Lower lobe of right lung (tissue), 2 donors: ENCODE measurements at regions not wholly inside any gene's neighbourhood (a gene's known extent, or its start where the extent isn't known, plus 50 kb on each side); places are given as distances from the start of the nearest gene placed in this dataset.

ENCODE experiments used
- ATAC-seq, 2 donors: fragments of 200-7000 bp; cut with Tn5 transposase; one replicate each; pipeline ENCODE4 v1.9.1; 2020 to 2022; ENCODE audit warnings: mild to moderate bottlenecking in 2 of 2, moderate library complexity in 2 of 2
- DNase-seq: peaks from one replicate; pipeline ENCODE4 v3.0.0-alpha.2; 2020
- H3K27ac ChIP-seq: fragments of 200-600 bp; one replicate; pipeline ENCODE4 v1.8.0; 2022
- H3K27me3 ChIP-seq: fragments of 200-600 bp; one replicate; pipeline ENCODE4 v1.8.0; 2022; ENCODE audit warnings: low read depth
- H3K36me3 ChIP-seq: fragments of 200-600 bp; one replicate; pipeline ENCODE4 v1.8.0; 2022; ENCODE audit warnings: mild to moderate bottlenecking
- H3K4me1 ChIP-seq: fragments of 200-600 bp; one replicate; pipeline ENCODE4 v1.8.0; 2022
- H3K4me3 ChIP-seq: fragments of 200-600 bp; one replicate; pipeline ENCODE4 v1.8.0; 2022; ENCODE audit warnings: mild to moderate bottlenecking
- H3K9me3 ChIP-seq: fragments of 200-600 bp; one replicate; pipeline ENCODE4 v1.8.0; 2022
- intact Hi-C: fragments of 100-400 bp; cut with DNase I; formaldehyde crosslinking; loops from one replicate; pipeline ENCODE4 v1.11.0; 2022
- TF ChIP-seq, protein P1 (sequence below): fragments of 200-600 bp; IDR thresholded peaks from one replicate; pipeline ENCODE4 v1.8.0; 2022; ENCODE audit warnings: antibody characterized with exemption, mild to moderate bottlenecking
- donor health status: DM: no; HTN: yes; CAD: no; lungs with severe emphysema.

DNA sequence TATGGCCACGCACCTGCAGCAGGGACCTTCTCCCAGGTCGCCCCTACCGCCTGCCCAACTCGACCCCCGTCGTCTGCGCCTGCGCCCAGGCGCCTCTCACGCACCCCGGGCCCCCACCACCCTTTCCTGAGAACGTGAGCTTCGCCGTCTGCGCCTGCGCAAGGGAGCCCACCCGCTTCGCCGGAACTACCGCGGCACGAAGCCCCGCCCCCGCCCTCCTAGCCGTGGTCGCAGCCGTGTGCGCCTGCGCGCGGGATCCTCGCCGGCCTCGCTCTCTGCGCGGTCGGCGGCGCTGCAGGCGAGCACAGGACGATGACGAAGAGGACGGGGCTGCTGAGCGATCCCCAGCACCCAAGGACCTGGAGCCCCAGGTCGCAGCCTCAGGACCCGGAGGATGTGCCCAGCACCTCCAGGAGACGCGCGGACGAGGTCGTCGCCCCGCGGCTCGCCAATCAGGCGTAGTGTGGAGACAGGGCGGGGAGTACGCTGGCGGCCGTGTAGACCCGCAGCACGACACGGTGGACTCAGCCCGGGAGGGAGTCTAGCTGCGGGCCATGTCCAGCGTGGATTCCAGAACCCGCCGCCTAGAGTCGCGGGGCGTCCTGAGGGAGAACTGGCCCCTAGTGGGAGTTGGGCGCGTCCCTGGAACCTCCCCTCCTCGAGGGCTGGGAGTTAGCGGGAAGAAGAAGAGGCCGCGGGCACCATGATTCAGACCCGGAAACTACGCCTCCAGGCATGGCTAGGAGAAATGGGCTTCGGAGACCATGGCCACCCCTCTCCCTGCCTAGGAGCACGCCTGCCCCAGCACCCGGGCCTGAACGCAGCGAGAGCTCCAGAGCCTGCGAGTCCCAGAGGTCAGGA, 1120.8 kb upstream of the TMEM132C start:
- Histone ChIP-seq H3K4me1 (peaks cover 7% of the 10 kb centered on the region), H3K4me3 (peak overlapping the region; percentile 69), H3K27me3 (no peaks in the 10 kb centered on the region), H3K27ac (peak overlapping the region; percentile 65), H3K9me3 (peaks cover 2% of the 10 kb centered on the region), H3K36me3 (no peaks in the 10 kb centered on the region)
- peak; percentile 81 for DNase-seq
- ATAC-seq = peak; percentile 95
- intact Hi-C loops = no loop called here
- TF ChIP-seq, protein P1, sequence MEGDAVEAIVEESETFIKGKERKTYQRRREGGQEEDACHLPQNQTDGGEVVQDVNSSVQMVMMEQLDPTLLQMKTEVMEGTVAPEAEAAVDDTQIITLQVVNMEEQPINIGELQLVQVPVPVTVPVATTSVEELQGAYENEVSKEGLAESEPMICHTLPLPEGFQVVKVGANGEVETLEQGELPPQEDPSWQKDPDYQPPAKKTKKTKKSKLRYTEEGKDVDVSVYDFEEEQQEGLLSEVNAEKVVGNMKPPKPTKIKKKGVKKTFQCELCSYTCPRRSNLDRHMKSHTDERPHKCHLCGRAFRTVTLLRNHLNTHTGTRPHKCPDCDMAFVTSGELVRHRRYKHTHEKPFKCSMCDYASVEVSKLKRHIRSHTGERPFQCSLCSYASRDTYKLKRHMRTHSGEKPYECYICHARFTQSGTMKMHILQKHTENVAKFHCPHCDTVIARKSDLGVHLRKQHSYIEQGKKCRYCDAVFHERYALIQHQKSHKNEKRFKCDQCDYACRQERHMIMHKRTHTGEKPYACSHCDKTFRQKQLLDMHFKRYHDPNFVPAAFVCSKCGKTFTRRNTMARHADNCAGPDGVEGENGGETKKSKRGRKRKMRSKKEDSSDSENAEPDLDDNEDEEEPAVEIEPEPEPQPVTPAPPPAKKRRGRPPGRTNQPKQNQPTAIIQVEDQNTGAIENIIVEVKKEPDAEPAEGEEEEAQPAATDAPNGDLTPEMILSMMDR = peak; percentile 10

DNA sequence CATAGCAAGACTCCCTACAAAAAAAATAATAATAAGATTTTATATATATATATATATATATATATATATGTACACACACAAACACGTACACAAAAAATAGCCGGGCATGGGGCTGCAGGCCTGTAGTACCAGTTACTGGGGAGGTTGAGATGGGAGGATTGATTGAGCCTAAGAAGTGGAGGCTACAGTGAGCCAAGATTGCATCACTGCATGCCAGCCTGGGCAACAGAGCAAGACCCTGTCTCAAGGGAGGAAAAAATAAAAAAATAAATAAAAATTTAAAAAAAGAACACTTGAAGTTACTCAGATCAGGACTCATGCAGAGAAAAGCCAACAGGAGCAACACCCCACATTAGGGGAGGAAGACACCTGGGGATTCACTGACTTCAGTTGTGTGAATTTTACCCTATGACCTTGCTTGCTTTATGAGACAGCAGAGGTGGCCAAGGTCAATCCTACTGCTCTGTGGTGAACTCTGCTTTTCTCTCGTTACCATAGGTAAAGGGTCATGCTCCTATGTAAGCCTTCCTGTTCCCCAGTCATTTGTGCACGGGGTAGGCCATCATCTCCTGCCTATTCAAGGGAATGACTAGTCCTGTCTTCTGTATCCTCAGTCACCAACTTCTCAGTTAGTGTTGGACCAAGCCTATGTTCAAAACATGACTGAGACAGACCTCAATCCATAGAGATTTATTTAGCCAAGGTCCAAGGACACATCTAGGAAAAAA, 1119.8 kb upstream of the TMEM132C start:
- Histone ChIP-seq H3K9me3 (no peaks in the 10 kb centered on the region), H3K27ac (peak overlapping the region; percentile 65), H3K4me1 (peaks cover 7% of the 10 kb centered on the region), H3K27me3 (no peaks in the 10 kb centered on the region), H3K36me3 (no peaks in the 10 kb centered on the region), H3K4me3 (no peak overlapping the region)
- ATAC-seq = no peak
- no peak for DNase-seq
- TF ChIP-seq, protein P1 = no peak
- intact Hi-C loops = no loop called here

DNA sequence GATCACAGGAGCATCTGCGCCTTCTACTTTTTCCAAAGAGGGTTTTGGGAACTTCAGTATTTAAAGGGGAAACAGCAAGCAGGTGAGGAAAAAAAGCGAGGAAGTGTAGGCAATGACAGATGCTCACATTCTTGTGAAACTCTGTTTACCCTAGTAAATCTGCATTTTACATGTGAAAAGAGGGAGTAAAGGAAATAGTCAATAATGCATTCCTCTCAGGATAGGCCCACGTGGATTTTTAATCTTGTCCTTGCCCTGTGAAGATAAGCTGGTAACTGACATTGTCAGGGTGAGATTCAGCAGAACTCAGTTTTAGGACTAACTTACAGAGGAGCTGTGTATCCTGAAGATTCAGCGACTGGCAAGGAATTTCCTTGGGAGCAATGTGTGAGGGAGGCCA, 1119.2 kb upstream of the TMEM132C start:
- Histone ChIP-seq H3K27ac (no peak overlapping the region), H3K27me3 (no peaks in the 10 kb centered on the region), H3K36me3 (no peaks in the 10 kb centered on the region), H3K9me3 (no peaks in the 10 kb centered on the region), H3K4me3 (no peak overlapping the region), H3K4me1 (peaks cover 7% of the 10 kb centered on the region)
- intact Hi-C loops = no loop called here
- DNase-seq (no peak), ATAC-seq (no peak)
- TF ChIP-seq, protein P1 = no peak

DNA sequence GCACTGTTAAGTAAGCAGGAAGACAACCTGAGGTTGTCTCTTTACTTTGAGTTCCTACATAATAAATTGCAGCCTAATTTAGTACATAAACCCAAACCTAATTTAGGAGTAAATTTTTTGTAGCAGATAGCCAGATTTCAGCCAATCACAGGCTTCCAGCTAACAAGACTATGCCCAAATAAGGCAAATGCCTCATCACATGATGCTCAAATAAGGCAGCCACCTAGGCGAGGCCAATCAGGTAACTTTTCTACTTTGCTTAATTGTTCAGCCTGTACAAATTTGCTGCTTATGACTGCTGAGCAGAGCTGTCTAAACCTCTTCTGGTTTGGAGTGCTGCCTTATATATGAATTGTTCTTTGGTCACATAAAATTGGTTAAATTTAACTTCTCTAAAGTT, 1118.7 kb upstream of the TMEM132C start:
- Histone ChIP-seq H3K9me3 (no peaks in the 10 kb centered on the region), H3K4me3 (no peak overlapping the region), H3K27ac (no peak overlapping the region), H3K36me3 (no peaks in the 10 kb centered on the region), H3K4me1 (peaks cover 7% of the 10 kb centered on the region), H3K27me3 (no peaks in the 10 kb centered on the region)
- no peak for DNase-seq
- intact Hi-C loops = no loop called here
- no peak for ATAC-seq
- TF ChIP-seq, protein P1 = no peak

DNA sequence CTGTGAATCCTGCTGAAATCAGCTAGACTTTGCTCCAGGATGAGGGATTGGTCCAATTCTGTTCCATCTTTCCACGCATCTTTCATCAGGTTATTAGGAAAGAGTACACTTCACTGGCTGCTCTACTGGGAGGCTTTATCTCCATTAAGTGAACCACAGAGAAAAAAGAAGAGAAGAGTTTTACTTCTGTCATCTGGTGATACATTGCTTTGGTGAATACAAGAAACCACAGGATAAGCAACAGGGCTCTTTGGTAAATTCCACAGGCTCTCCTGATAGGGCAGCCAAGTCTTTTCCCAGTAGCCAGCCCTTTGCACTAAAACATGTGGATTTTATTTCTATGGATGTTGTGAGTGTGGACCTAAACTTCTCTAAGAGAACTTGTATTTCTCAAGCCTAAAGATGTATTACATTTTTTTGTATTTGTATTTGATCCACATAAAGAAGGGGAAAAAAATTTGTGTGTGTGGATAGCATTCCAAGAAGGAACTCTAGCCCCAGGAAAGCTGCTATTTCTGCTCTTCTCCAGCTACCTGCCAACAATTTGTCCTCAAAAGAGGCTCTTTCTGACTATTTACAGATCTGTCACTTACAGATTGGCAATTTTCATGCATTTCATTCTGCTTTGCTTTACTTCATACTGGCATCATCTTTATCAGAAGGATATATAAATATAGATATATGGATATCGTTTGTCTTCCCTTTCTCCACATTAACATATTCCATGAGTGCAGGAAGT, 1117.6 kb upstream of the TMEM132C start:
- TF ChIP-seq, protein P1 = no peak
- Histone ChIP-seq H3K4me3 (no peak overlapping the region), H3K27ac (no peak overlapping the region), H3K4me1 (peaks cover 7% of the 10 kb centered on the region), H3K36me3 (no peaks in the 10 kb centered on the region), H3K27me3 (no peaks in the 10 kb centered on the region), H3K9me3 (no peaks in the 10 kb centered on the region)
- ATAC-seq (no peak), DNase-seq (no peak)
- intact Hi-C loops = no loop called here
